ENCODE measurements at regions not wholly inside any gene's neighbourhood (a gene's known extent, or its start where the extent isn't known, plus 50 kb on each side); places are given as distances from the start of the nearest gene placed in this dataset.

GRCh38 chr13:50174630-50175029, 159.4 kb downstream of the KCNRG start:
- H3K14ac ChIP-seq (ENCODE audit: insufficient read depth, low read length) = no peak overlapping the region
- no peaks in the 10 kb centered on the region for H3K79me2 ChIP-seq (ENCODE audit: insufficient read depth, low read length)
- no peak overlapping the region for H3K27ac ChIP-seq (ENCODE audit: insufficient read length, low read depth, low read length)
- no peak overlapping the region for H2BK5ac ChIP-seq (ENCODE audit: insufficient read length, low read length)
- no peaks in the 10 kb centered on the region for H3K27me3 ChIP-seq (ENCODE audit: insufficient read depth, low read length)
- H4K91ac ChIP-seq (ENCODE audit: insufficient read length, low read depth, low read length) = no peak overlapping the region
- peaks cover 0 to 2% of the 10 kb centered on the region in 2 experiments; a peak in 3 of 4 replicates for H3K4me1 Mint-ChIP-seq
- no peaks in the 10 kb centered on the region for H3K36me3 Mint-ChIP-seq (ENCODE audit: insufficient read depth in 1 of 3, low read depth in 3 of 3)
- no peaks in the 10 kb centered on the region for H3K4me1 ChIP-seq (ENCODE audit: insufficient read depth, low read length)
- no peak overlapping the region for H3K56ac ChIP-seq (ENCODE audit: insufficient read length, low read depth, low read length)
- no peak overlapping the region for H3K23ac ChIP-seq (ENCODE audit: insufficient read length, low read depth, low read length)
- H3K4me3 Mint-ChIP-seq = no peak overlapping the region
- no peak overlapping the region for H2BK15ac ChIP-seq (ENCODE audit: low read depth, low read length)
- H3K9ac ChIP-seq (ENCODE audit: extremely low read depth, insufficient read length, low read length) = no peak overlapping the region
- TF ChIP-seq CTCF (conservative IDR thresholded peaks at IDR 0.05) = no peak
- no peak overlapping the region for H2AK5ac ChIP-seq (ENCODE audit: insufficient read length, low read length)
- no peak overlapping the region for H2BK20ac ChIP-seq (ENCODE audit: low read depth, low read length, poor library complexity, severe bottlenecking)
- H3K27me3 Mint-ChIP-seq (ENCODE audit: low read depth) = peaks cover 3% of the 10 kb centered on the region; the same call in 1 of the 2 replicates
- no peaks in the 10 kb centered on the region for H3K9me3 Mint-ChIP-seq
- no peak overlapping the region for H3K4me2 ChIP-seq (ENCODE audit: insufficient read depth, insufficient read length, low read length)
- H3K27ac Mint-ChIP-seq = no peak overlapping the region
- H3K23me2 ChIP-seq (ENCODE audit: insufficient read length, low read depth, low read length, poor library complexity, severe bottlenecking) = no peaks in the 10 kb centered on the region
- no peak for DNase-seq
- no peak overlapping the region for H2AFZ ChIP-seq (ENCODE audit: low read length)
- H3T11ph ChIP-seq (ENCODE audit: low read length) = no peak overlapping the region
- no peak overlapping the region for H3K4ac ChIP-seq (ENCODE audit: low read depth, low read length)
- H2BK12ac ChIP-seq (ENCODE audit: insufficient read length, low read depth, low read length) = no peak overlapping the region
- no peaks in the 10 kb centered on the region for H4K20me1 ChIP-seq (ENCODE audit: control insufficient read depth, insufficient read depth, insufficient read length)
- H3K18ac ChIP-seq (ENCODE audit: insufficient read length, low read depth, low read length) = no peak overlapping the region
- no peak overlapping the region for H4K5ac ChIP-seq (ENCODE audit: insufficient read length, low read depth, low read length)
- no peak overlapping the region for H2BK120ac ChIP-seq (ENCODE audit: low read depth, low read length, poor library complexity, severe bottlenecking)
- no peaks in the 10 kb centered on the region for H3K79me1 ChIP-seq (ENCODE audit: insufficient read depth, low read depth, low read length, poor library complexity, severe bottlenecking)
- WGBS (ENCODE audit: extremely low coverage, insufficient read length, low lambda C conversion rate) = no CpG with 5 or more reads among the region's 1 CpG
- H3K9me3 ChIP-seq (ENCODE audit: control insufficient read depth, low read depth, low read length) = no peaks in the 10 kb centered on the region
- no peak overlapping the region for H4K8ac ChIP-seq (replicated peaks; ENCODE audit: insufficient read length, low read depth, low read length)

Data from H9 (cell line).